Osteoblast (primary cell): ENCODE measurements at regions not wholly inside any gene's neighbourhood (a gene's known extent, or its start where the extent isn't known, plus 50 kb on each side); places are given as distances from the start of the nearest gene placed in this dataset.

Experiments
- DNase-seq: peaks from one replicate; pipeline ENCODE4 v3.0.0; 2011; ENCODE audit warnings: low spot score, mixed read lengths; ENCODE audit not compliant: insufficient read length; ENCODE audit errors: missing footprints
- H2AFZ ChIP-seq: 2 replicates; pipeline ENCODE4 v1.6.0; 2011; ENCODE audit warnings: mild to moderate bottlenecking, low read length
- H3K27ac ChIP-seq: 2 replicates; pipeline ENCODE4 v1.5.1; 2011; ENCODE audit warnings: mild to moderate bottlenecking, low read depth, low read length, moderate library complexity
- H3K27me3 ChIP-seq: 2 replicates; pipeline ENCODE4 v1.6.0; 2012; ENCODE audit warnings: mild to moderate bottlenecking, control low read depth, inconsistent platforms, low read length, moderate library complexity; ENCODE audit not compliant: insufficient read depth
- H3K36me3 ChIP-seq: 2 replicates; pipeline ENCODE4 v1.5.1; 2011; ENCODE audit warnings: mild to moderate bottlenecking, low read length, control low read depth, moderate library complexity; ENCODE audit not compliant: insufficient read depth
- H3K4me1 ChIP-seq: 2 replicates; pipeline ENCODE4 v1.5.1; 2011; ENCODE audit warnings: mild to moderate bottlenecking, low read length, control low read depth, moderate library complexity; ENCODE audit not compliant: insufficient read depth
- H3K4me2 ChIP-seq: 2 replicates; pipeline ENCODE4 v1.6.0; 2011; ENCODE audit warnings: mild to moderate bottlenecking, low read length; ENCODE audit not compliant: insufficient read depth
- H3K4me3 ChIP-seq: fragments of 200-600 bp; sonication (generic); 3 replicates; pipeline ENCODE4 v1.5.1; 2012; ENCODE audit warnings: mild to moderate bottlenecking, low read length, inconsistent platforms; ENCODE audit not compliant: insufficient read depth
- H3K79me2 ChIP-seq: 2 replicates; pipeline ENCODE4 v1.6.0; 2012; ENCODE audit warnings: mild to moderate bottlenecking, low read length, control low read depth, inconsistent platforms; ENCODE audit not compliant: insufficient read depth
- H3K9me3 ChIP-seq: 2 replicates; pipeline ENCODE4 v1.5.1; 2011; ENCODE audit warnings: low read depth, low read length, control low read depth
- H4K20me1 ChIP-seq: 2 replicates; pipeline ENCODE4 v1.6.0; 2012; ENCODE audit warnings: mild to moderate bottlenecking, low read length, control low read depth; ENCODE audit not compliant: insufficient read depth
- CTCF ChIP-seq: IDR thresholded peaks from 2 replicates; pipeline ENCODE4 v1.5.1; 2011; ENCODE audit warnings: mild to moderate bottlenecking, low read depth, low read length, moderate library complexity; ENCODE audit errors: extremely low read depth

- Histone ChIP-seq H2AFZ (no peak overlapping the region), H3K4me2 (no peak overlapping the region), H3K36me3 (no peaks in the 10 kb centered on the region), H3K4me3 (no peak overlapping the region), H3K79me2 (no peaks in the 10 kb centered on the region), H3K27me3 (no peaks in the 10 kb centered on the region), H3K9me3 (no peaks in the 10 kb centered on the region), H3K4me1 (no peaks in the 10 kb centered on the region), H3K27ac (no peak overlapping the region), H4K20me1 (no peaks in the 10 kb centered on the region)
- no peak for DNase-seq
- TF ChIP-seq CTCF, result no peak
These were observed 212.9 kb upstream of the LRRN1 start for GRCh38 chr3:3586336-3586735.

GRCh38 chr3:3579658-3580057 lies 219.6 kb upstream of the LRRN1 start:
- Histone ChIP-seq H3K79me2 (no peaks in the 10 kb centered on the region), H4K20me1 (no peaks in the 10 kb centered on the region), H3K36me3 (no peaks in the 10 kb centered on the region), H3K27me3 (no peaks in the 10 kb centered on the region), H3K9me3 (no peaks in the 10 kb centered on the region), H3K4me1 (no peaks in the 10 kb centered on the region), H3K27ac (no peak overlapping the region), H3K4me2 (no peak overlapping the region), H3K4me3 (no peak overlapping the region), H2AFZ (no peak overlapping the region)
- TF ChIP-seq CTCF, result no peak
- DNase-seq, result no peak

GRCh38 chr3:3578718-3579117 lies 220.5 kb upstream of the LRRN1 start:
- H3K79me2 ChIP-seq, result no peaks in the 10 kb centered on the region
- no peak overlapping the region for H3K4me3 ChIP-seq
- H3K4me1 ChIP-seq, result no peaks in the 10 kb centered on the region
- no peaks in the 10 kb centered on the region for H3K9me3 ChIP-seq
- no peak overlapping the region for H3K27ac ChIP-seq
- H3K27me3 ChIP-seq, result no peaks in the 10 kb centered on the region
- no peak for DNase-seq
- no peak overlapping the region for H2AFZ ChIP-seq
- no peak for TF ChIP-seq CTCF
- H4K20me1 ChIP-seq, result no peaks in the 10 kb centered on the region
- no peaks in the 10 kb centered on the region for H3K36me3 ChIP-seq
- no peak overlapping the region for H3K4me2 ChIP-seq

- H3K4me2 ChIP-seq, result no peak overlapping the region
- no peak overlapping the region for H3K27ac ChIP-seq
- no peaks in the 10 kb centered on the region for H3K9me3 ChIP-seq
- H3K36me3 ChIP-seq, result no peaks in the 10 kb centered on the region
- no peaks in the 10 kb centered on the region for H3K79me2 ChIP-seq
- H3K27me3 ChIP-seq, result no peaks in the 10 kb centered on the region
- DNase-seq, result no peak
- H3K4me3 ChIP-seq, result no peak overlapping the region
- TF ChIP-seq CTCF, result no peak
- no peaks in the 10 kb centered on the region for H4K20me1 ChIP-seq
- H2AFZ ChIP-seq, result no peak overlapping the region
- H3K4me1 ChIP-seq, result no peaks in the 10 kb centered on the region
These were observed 221.4 kb upstream of the LRRN1 start for GRCh38 chr3:3577823-3578222.
